Hepatocyte (in vitro differentiated cells): ENCODE measurements at regions not wholly inside any gene's neighbourhood (a gene's known extent, or its start where the extent isn't known, plus 50 kb on each side); places are given as distances from the start of the nearest gene placed in this dataset.

ENCODE experiments used
- DNase-seq: peaks from one replicate; pipeline ENCODE4 v3.0.0-alpha.2; 2016; ENCODE audit warnings: low spot score
- H2AFZ ChIP-seq: fragments of 200-600 bp; sonication (generic); 2 replicates; pipeline ENCODE4 v1.6.0; 2016; ENCODE audit warnings: antibody characterized with exemption, mild to moderate bottlenecking
- H3K27ac ChIP-seq: fragments of 200-600 bp; sonication (generic); 2 replicates; pipeline ENCODE4 v1.5.1; 2016; ENCODE audit warnings: mild to moderate bottlenecking
- H3K27me3 ChIP-seq: fragments of 200-600 bp; sonication (generic); 2 replicates; pipeline ENCODE4 v1.6.1; 2016
- H3K36me3 ChIP-seq: fragments of 200-600 bp; sonication (generic); replicated peaks from 2 replicates; pipeline ENCODE4 v1.5.1; 2016; ENCODE audit warnings: low read depth; ENCODE audit not compliant: insufficient read depth
- H3K4me1 ChIP-seq: fragments of 200-600 bp; sonication (generic); 2 replicates; pipeline ENCODE4 v1.5.1; 2016; ENCODE audit warnings: mild to moderate bottlenecking, moderate library complexity; ENCODE audit not compliant: insufficient read depth
- H3K4me2 ChIP-seq: fragments of 200-600 bp; sonication (generic); 2 replicates; pipeline ENCODE4 v1.6.0; 2016
- H3K4me3 ChIP-seq: fragments of 200-600 bp; sonication (generic); 2 replicates; pipeline ENCODE4 v1.5.1; 2016; ENCODE audit warnings: mild to moderate bottlenecking
- H3K79me2 ChIP-seq: fragments of 200-600 bp; sonication (generic); 2 replicates; pipeline ENCODE4 v1.6.0; 2017; ENCODE audit warnings: mild to moderate bottlenecking
- H3K9me2 ChIP-seq: fragments of 200-600 bp; sonication (generic); replicated peaks from 2 replicates; pipeline ENCODE4 v1.6.0; 2017; ENCODE audit warnings: mild to moderate bottlenecking; ENCODE audit not compliant: insufficient read depth
- H3K9me3 ChIP-seq: fragments of 200-600 bp; sonication (generic); 2 replicates; pipeline ENCODE4 v1.5.1; 2016; ENCODE audit warnings: low read depth, mild to moderate bottlenecking
- H4K20me1 ChIP-seq: fragments of 200-600 bp; sonication (generic); 2 replicates; pipeline ENCODE4 v1.6.0; 2016; ENCODE audit warnings: mild to moderate bottlenecking; ENCODE audit not compliant: insufficient read depth, poor library complexity, severe bottlenecking
- EZH2 ChIP-seq: fragments of 200-600 bp; sonication (generic); IDR thresholded peaks from 2 replicates; pipeline ENCODE4 v1.6.1; 2016; ENCODE audit warnings: antibody characterized with exemption, mild to moderate bottlenecking, borderline replicate concordance
- EZH2phosphoT487 ChIP-seq: fragments of 200-600 bp; sonication (generic); IDR thresholded peaks from one replicate; pipeline ENCODE4 v1.6.1; 2018; ENCODE audit warnings: antibody characterized with exemption, mild to moderate bottlenecking, low read depth, moderate library complexity; ENCODE audit not compliant: unreplicated experiment, severe bottlenecking
- WGBS: methylation state at CpG from one replicate; pipeline ENCODE4 v1.1.6; 2016; ENCODE audit warnings: low lambda C conversion rate; ENCODE audit errors: missing lambda C conversion rate; 5-methylcytosine and 5-hydroxymethylcytosine counted together
- TF ChIP-seq, protein P1 (sequence below): fragments of 200-600 bp; sonication (generic); IDR thresholded peaks from 2 replicates; pipeline ENCODE4 v1.5.1; 2016; ENCODE audit warnings: antibody characterized with exemption, mild to moderate bottlenecking; ENCODE audit not compliant: poor library complexity

DNA sequence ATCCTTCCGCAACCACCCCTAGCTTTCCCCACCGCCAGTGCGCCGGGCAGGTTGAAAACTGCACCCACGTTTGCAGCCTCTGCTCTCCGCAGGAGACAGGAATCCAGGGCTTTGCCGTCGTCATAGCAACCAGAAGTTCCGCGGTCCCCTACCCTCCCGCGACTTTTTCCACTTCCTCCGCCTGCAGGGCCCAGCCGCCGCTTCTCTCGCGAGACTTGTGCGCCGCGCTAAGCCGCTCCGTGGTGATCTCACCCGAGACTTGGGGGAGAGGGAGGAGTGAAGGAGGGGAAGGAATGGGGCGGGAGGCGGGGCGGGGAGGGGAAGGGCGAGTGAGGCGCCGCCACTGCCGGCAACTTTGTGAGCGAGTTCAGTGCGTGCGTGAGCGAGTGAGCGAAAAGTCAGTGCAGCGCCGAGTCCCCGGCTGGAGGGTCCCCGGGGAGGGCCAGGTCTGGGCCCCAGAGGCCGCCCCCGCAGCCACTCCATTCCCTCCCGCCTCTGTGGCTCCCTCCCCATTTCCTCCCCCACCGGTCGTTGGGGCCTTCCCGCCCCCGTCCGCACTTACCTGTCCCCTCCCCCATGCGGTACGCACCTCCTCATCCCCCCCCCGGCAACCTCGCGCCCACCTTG, 413.0 kb downstream of the PCNX1 start, which contains the start of gene SIPA1L1:
TSS of gene SIPA1L1 (plus strand) at position 370 of the 627 bp plus-strand sequence.
- Histone ChIP-seq H3K9me3 (no peaks in the 10 kb centered on the region), H2AFZ (peak within 1 kb of the TSS; percentile 85), H3K9me2 (no peaks in the 10 kb centered on the region), H3K27me3 (no peaks in the 10 kb centered on the region), H3K79me2 (peaks cover 29% of the 10 kb centered on the region), H3K27ac (peak within 1 kb of the TSS; percentile 98), H3K36me3 (no peaks in the 10 kb centered on the region), H4K20me1 (no peaks in the 10 kb centered on the region), H3K4me2 (peak within 1 kb of the TSS; percentile 83), H3K4me3 (peak within 1 kb of the TSS; percentile 96), H3K4me1 (peaks cover 14% of the 10 kb centered on the region)
- no peak for TF ChIP-seq EZH2phosphoT487
- TF ChIP-seq, protein P1, sequence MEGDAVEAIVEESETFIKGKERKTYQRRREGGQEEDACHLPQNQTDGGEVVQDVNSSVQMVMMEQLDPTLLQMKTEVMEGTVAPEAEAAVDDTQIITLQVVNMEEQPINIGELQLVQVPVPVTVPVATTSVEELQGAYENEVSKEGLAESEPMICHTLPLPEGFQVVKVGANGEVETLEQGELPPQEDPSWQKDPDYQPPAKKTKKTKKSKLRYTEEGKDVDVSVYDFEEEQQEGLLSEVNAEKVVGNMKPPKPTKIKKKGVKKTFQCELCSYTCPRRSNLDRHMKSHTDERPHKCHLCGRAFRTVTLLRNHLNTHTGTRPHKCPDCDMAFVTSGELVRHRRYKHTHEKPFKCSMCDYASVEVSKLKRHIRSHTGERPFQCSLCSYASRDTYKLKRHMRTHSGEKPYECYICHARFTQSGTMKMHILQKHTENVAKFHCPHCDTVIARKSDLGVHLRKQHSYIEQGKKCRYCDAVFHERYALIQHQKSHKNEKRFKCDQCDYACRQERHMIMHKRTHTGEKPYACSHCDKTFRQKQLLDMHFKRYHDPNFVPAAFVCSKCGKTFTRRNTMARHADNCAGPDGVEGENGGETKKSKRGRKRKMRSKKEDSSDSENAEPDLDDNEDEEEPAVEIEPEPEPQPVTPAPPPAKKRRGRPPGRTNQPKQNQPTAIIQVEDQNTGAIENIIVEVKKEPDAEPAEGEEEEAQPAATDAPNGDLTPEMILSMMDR: no peak
- TF ChIP-seq EZH2: no peak
- 2% methylated on average over 12 of the region's 52 CpGs for WGBS
- DNase-seq: peak; percentile 99

DNA sequence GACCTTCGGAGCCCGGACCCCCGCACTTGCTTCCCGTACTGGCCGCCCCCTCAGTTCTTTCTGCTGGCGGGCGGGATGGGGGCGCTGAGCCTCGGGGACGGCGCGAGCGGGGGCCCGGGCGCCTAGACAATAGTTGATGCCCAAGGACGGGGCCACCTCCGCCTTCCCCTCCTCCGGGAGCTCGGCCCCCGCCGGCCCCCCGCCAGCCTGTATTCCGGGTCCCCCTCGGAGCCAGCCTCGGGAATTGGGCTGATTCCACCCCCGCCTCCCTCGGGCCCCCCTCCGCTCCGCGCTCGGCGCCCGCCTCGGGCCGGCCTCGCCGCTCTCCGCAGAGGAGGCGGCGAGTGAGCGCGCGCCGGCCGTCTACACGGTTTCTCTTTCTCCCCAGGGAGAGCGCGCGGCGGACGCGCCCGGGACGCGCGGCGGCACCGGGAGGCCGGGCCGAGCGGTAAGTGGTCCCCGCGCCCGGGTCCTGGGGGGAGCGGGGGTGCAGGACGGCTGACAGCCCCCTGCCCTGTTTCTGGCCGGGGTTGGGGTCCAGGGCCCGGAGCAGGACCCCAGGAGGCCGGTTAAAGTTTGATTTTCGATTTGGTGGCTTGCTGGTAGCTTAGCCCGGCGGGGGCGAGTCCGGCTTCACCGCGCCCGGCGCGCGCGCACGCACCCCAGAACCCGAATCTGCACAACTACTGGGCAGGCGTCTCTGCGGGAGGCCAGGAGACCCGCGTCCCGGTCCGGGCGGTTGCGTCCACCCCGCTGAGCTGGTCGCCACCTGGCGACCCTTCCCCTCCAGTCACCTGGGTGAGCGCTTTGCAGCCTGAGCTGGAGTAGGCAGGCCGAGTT, 413.7 kb downstream of the PCNX1 start:
- under 1% methylated on average over 34 of the region's 96 CpGs for WGBS
- Histone ChIP-seq H3K4me2 (peak overlapping the region; percentile 83), H3K9me2 (no peaks in the 10 kb centered on the region), H3K27ac (peak overlapping the region; percentile 98), H3K36me3 (no peaks in the 10 kb centered on the region), H3K79me2 (peaks cover 37% of the 10 kb centered on the region), H3K4me1 (peaks cover 14% of the 10 kb centered on the region), H3K27me3 (no peaks in the 10 kb centered on the region), H4K20me1 (no peaks in the 10 kb centered on the region), H3K4me3 (peak overlapping the region; percentile 96), H3K9me3 (no peaks in the 10 kb centered on the region), H2AFZ (peak overlapping the region; percentile 85)
- peak; percentile 86 for DNase-seq
- TF ChIP-seq EZH2phosphoT487: no peak
- TF ChIP-seq, protein P1: peak; percentile 7

DNA sequence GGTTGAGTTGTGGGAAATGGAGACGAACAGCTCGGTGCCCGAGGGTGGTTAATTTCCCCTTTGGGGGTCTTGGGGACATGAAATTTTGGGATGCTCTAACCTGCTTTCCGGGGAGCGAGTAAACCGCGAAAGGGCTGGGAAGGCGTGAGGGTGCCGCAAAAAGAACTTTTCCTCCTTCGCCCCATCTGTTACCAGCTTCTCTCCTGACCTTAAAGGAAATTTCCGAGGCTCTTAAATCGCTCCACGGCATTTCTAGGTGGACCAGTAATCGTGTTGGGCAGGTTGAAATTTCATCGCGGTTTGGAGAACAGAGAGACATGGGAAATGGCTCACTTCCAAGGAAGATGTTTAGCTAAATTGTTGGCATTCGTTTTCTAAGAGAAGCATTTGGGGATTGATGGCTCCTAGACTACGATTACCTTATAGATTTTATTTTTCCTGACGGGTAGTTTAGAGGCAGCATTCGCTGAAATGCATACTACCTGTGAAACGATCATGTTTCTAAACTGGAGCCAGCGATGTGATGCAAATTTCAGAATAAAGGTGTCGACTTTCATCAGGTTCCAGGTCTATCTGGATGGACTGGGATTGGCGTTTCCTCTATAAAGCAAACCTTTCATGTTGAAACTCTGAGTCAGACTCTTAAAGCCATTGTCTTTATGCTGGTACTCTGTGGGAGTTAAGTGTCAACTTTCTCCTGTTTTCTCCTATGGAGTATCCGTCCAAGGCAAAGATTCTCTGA, 414.5 kb downstream of the PCNX1 start:
- H4K20me1 ChIP-seq: no peaks in the 10 kb centered on the region
- H3K4me3 ChIP-seq: peak overlapping the region; percentile 96
- peak overlapping the region; percentile 83 for H3K4me2 ChIP-seq
- DNase-seq: peak; percentile 59
- peaks cover 14% of the 10 kb centered on the region for H3K4me1 ChIP-seq
- peak overlapping the region; percentile 85 for H2AFZ ChIP-seq
- WGBS: 2% methylated on average over 25 of the region's 25 CpGs
- peak overlapping the region; percentile 98 for H3K27ac ChIP-seq
- H3K27me3 ChIP-seq: no peaks in the 10 kb centered on the region
- no peaks in the 10 kb centered on the region for H3K9me2 ChIP-seq
- no peaks in the 10 kb centered on the region for H3K9me3 ChIP-seq
- TF ChIP-seq, protein P1: no peak
- TF ChIP-seq EZH2phosphoT487 (no peak), EZH2 (no peak)
- H3K79me2 ChIP-seq: peaks cover 44% of the 10 kb centered on the region
- no peaks in the 10 kb centered on the region for H3K36me3 ChIP-seq
